K562 (cell line): ENCODE measurements at regions not wholly inside any gene's neighbourhood (a gene's known extent, or its start where the extent isn't known, plus 50 kb on each side); places are given as distances from the start of the nearest gene placed in this dataset.
A peak's percentile ranks its signal among the peaks of the same experiment; 100 is the strongest.

Experiments
- ATAC-seq: fragments of 200-7000 bp; cut with Tn5 transposase; 3 replicates; pipeline ENCODE4 v1.9.1; 2020; ENCODE audit warnings: moderate library complexity
- BruUV-seq: library from RNA; stranded (reverse); fragments of 400-500 nt; replicated peaks from 2 replicates; lab custom pipeline; 2021; lab: Mats Ljungman, UMichigan
- CTCF ChIA-PET: fragments of 300-600 bp; formaldehyde crosslinking; extraction: SDS; loops from one replicate; lab custom pipeline; 2021; ENCODE audit warnings: low intra/inter-chr PET ratio; lab: Yijun Ruan, JAX
- POLR2A ChIA-PET: fragments of 300-600, 350-650 bp; sonication (Branson Sonifier 250); formaldehyde crosslinking; extraction: SDS; loops from one replicate; lab custom pipeline; 2021; ENCODE audit warnings: antibody characterized with exemption, inconsistent platforms; lab: Yijun Ruan, JAX
- DNase-seq, 4 experiments: peaks; one replicate each; pipeline versions ENCODE4 v3.0.0 to v3.0.0-alpha.2; 2011 to 2018; ENCODE audit warnings: low spot score in 3 of 4, mixed read lengths in 3 of 4; ENCODE audit errors: extremely low read depth in 1 of 4
- FAIRE-seq: peaks from 2 replicates; lab custom pipeline; 2011; peaks lifted over from hg19 to GRCh38; lab: Jason Lieb, UNC
- H2AFZ ChIP-seq: 2 replicates; pipeline ENCODE4 v1.6.0; 2011; ENCODE audit warnings: low read depth, low read length, control low read depth, inconsistent platforms
- H3K27ac ChIP-seq: fragments of 200-600 bp; 3 replicates; pipeline ENCODE4 v1.8.0; 2011; ENCODE audit warnings: low read depth, mild to moderate bottlenecking, control low read depth, inconsistent platforms, low read length, moderate library complexity, mixed read lengths; ENCODE audit errors: extremely low read depth
- H3K27me3 ChIP-seq, 2 experiments: fragments of 300-600 bp in 1 of 2; 2 replicates in 1 of 2; 3 replicates in 1 of 2; pipeline versions ENCODE4 v1.6.0 to v1.8.0; 2011; ENCODE audit warnings: inconsistent platforms in 2 of 2, low read length in 2 of 2, mild to moderate bottlenecking in 1 of 2, mixed read lengths in 1 of 2, moderate library complexity in 1 of 2; ENCODE audit not compliant: control insufficient read depth in 2 of 2, insufficient read depth in 2 of 2
- H3K36me3 ChIP-seq: fragments of 300-600 bp; 3 replicates; pipeline ENCODE4 v1.8.0; 2011; ENCODE audit warnings: mild to moderate bottlenecking, low read length, inconsistent platforms; ENCODE audit not compliant: control insufficient read depth, insufficient read depth
- H3K4me1 ChIP-seq, 2 experiments: fragments of 200-600 bp in 1 of 2; replicated peaks in 1 of 2; 2 replicates in 1 of 2; 3 replicates in 1 of 2; pipeline versions ENCODE4 v1.5.1 to v1.8.0; 2011; ENCODE audit warnings: inconsistent platforms in 2 of 2, low read length in 2 of 2, mild to moderate bottlenecking in 1 of 2, mixed read lengths in 1 of 2, moderate library complexity in 1 of 2; ENCODE audit not compliant: control insufficient read depth in 2 of 2, insufficient read depth in 2 of 2
- H3K4me2 ChIP-seq: 2 replicates; pipeline ENCODE4 v1.6.1; 2011; ENCODE audit warnings: low read length, control low read depth, inconsistent platforms, mixed read lengths; ENCODE audit not compliant: insufficient read depth
- H3K4me3 ChIP-seq: fragments of 200-600 bp; sonication (generic), shearing (Covaris generic); 2 replicates; pipeline ENCODE4 v1.5.1; 2016; ENCODE audit warnings: control low read depth, inconsistent platforms
- H3K79me2 ChIP-seq: fragments of 200-600 bp; 3 replicates; pipeline ENCODE4 v1.8.0; 2011; ENCODE audit warnings: low read length, inconsistent platforms; ENCODE audit not compliant: control insufficient read depth, insufficient read depth
- H3K9ac ChIP-seq, 2 experiments: 2 replicates each; pipeline versions ENCODE4 v1.6.0 to v1.6.1; 2011; ENCODE audit warnings: low read depth in 2 of 2, low read length in 2 of 2, control low read depth in 1 of 2, inconsistent platforms in 1 of 2, mild to moderate bottlenecking in 1 of 2, mixed read lengths in 1 of 2; ENCODE audit not compliant: insufficient read depth in 1 of 2
- H3K9me1 ChIP-seq: one replicate; pipeline ENCODE4 v1.6.0; 2011; ENCODE audit warnings: inconsistent platforms, mild to moderate bottlenecking, low read length, moderate library complexity; ENCODE audit not compliant: control insufficient read depth, insufficient read depth
- H3K9me3 ChIP-seq: replicated peaks from 2 replicates; pipeline ENCODE4 v1.5.1; 2011; ENCODE audit warnings: low read depth, low read length, inconsistent platforms; ENCODE audit not compliant: control insufficient read depth, insufficient read depth
- H4K20me1 ChIP-seq: replicated peaks from 2 replicates; pipeline ENCODE4 v1.6.1; 2011; ENCODE audit warnings: low read length, inconsistent platforms, mixed read lengths; ENCODE audit not compliant: control insufficient read depth, insufficient read depth
- ELF2 ChIP-seq: fragments of 250-450 bp; sonication (Bioruptor Pico); IDR thresholded peaks from 2 replicates; pipeline ENCODE4 v1.5.0; 2021; ENCODE audit warnings: mild to moderate bottlenecking
- ERF ChIP-seq: fragments of 450-650 bp; formaldehyde crosslinking; IDR thresholded peaks from 2 replicates; pipeline ENCODE4 v1.4.0; 2020; ENCODE audit warnings: mild to moderate bottlenecking, mixed read lengths
- KAT7 ChIP-seq: sonication (generic); formaldehyde crosslinking; IDR thresholded peaks from 2 replicates; pipeline ENCODE4 v1.8.0; 2022; ENCODE audit warnings: missing genetic modification reagents, mild to moderate bottlenecking, borderline replicate concordance
- MAZ ChIP-seq, 2 experiments: fragments of 450-650 bp in 1 of 2; sonication (generic) in 1 of 2; formaldehyde crosslinking; IDR thresholded peaks in 1 of 2; conservative IDR thresholded peaks in 1 of 2; 2 replicates each; pipeline versions ENCODE4 v1.4.0 to v1.5.0; 2020; ENCODE audit warnings: mild to moderate bottlenecking in 1 of 2, missing genetic modification reagents in 1 of 2
- NCOA2 ChIP-seq, 2 experiments: fragments of 450-650 bp; IDR thresholded peaks; 2 replicates each; pipeline ENCODE4 v1.6.1; 2018; ENCODE audit warnings: mild to moderate bottlenecking in 2 of 2, moderate library complexity in 1 of 2; ENCODE audit not compliant: partially characterized antibody in 2 of 2
- NCOR1 ChIP-seq: fragments of 450-650 bp; IDR thresholded peaks from 2 replicates; pipeline ENCODE4 v1.6.1; 2016; ENCODE audit warnings: mild to moderate bottlenecking, moderate library complexity
- PHF20 ChIP-seq: fragments of 450-650 bp; IDR thresholded peaks from 2 replicates; pipeline ENCODE4 v1.6.1; 2018; ENCODE audit not compliant: partially characterized antibody
- PHTF2 ChIP-seq: fragments of 250-450 bp; sonication (Bioruptor Pico); IDR thresholded peaks from 2 replicates; pipeline ENCODE4 v1.5.0; 2021; ENCODE audit warnings: mild to moderate bottlenecking
- PML ChIP-seq: IDR thresholded peaks from 2 replicates; pipeline ENCODE4 v1.6.1; 2012; ENCODE audit warnings: low read length, inconsistent platforms
- ZNF197 ChIP-seq: fragments of 200-800 bp; sonication (Bioruptor generic); IDR thresholded peaks from 2 replicates; pipeline ENCODE4 v1.6.1; 2016; ENCODE audit warnings: low read depth, missing genetic modification characterization, missing compliant biosample characterization
- ZNF212 ChIP-seq: fragments of 450-650 bp; formaldehyde crosslinking; IDR thresholded peaks from 2 replicates; pipeline ENCODE4 v1.4.0; 2020; ENCODE audit warnings: mild to moderate bottlenecking
- ZNF76 ChIP-seq: fragments of 250-450 bp; sonication (Bioruptor Pico); IDR thresholded peaks from 2 replicates; pipeline ENCODE4 v1.4.0; 2020; ENCODE audit warnings: mild to moderate bottlenecking, moderate library complexity, borderline replicate concordance
- WGBS: fragments of 100-300 bp; shearing (Covaris generic); methylation state at CpG from one replicate; pipeline ENCODE4 v1.1.6; 2016; ENCODE audit warnings: low coverage, mixed read lengths; ENCODE audit not compliant: insufficient coverage; ENCODE audit errors: missing lambda C conversion rate; 5-methylcytosine and 5-hydroxymethylcytosine counted together
- in situ Hi-C: fragments of 300-500 bp; cut with MboI; formaldehyde crosslinking; loops from 4 replicates; pipeline ENCODE4 v1.15.0; 2018; ENCODE audit warnings: inconsistent platforms, mixed read lengths
- intact Hi-C: fragments of 100-400 bp; cut with micrococcal nuclease; formaldehyde crosslinking; loops from 2 replicates; pipeline ENCODE4 v1.14.2; 2022
- TF ChIP-seq, protein P1 (sequence below): fragments of 250-450 bp; sonication (Bioruptor Pico); IDR thresholded peaks from 2 replicates; pipeline ENCODE4 v1.8.0; 2021; ENCODE audit warnings: moderate library complexity, mild to moderate bottlenecking, inconsistent platforms
- TF ChIP-seq, protein P2 (sequence below): fragments of 250-450 bp; sonication (Bioruptor Pico); IDR thresholded peaks from 2 replicates; pipeline ENCODE4 v1.4.0; 2020; ENCODE audit warnings: mild to moderate bottlenecking
- TF ChIP-seq, protein P3 (sequence below): sonication (generic); formaldehyde crosslinking; IDR thresholded peaks from 2 replicates; pipeline ENCODE4 v1.8.0; 2022; ENCODE audit warnings: mild to moderate bottlenecking, missing genetic modification reagents
- TF ChIP-seq, protein P4 (sequence below): fragments of 450-650 bp; IDR thresholded peaks from 2 replicates; pipeline ENCODE4 v1.6.1; 2016; ENCODE audit warnings: low read depth, mild to moderate bottlenecking, moderate library complexity
- TF ChIP-seq, protein P5 (sequence below): sonication (generic); formaldehyde crosslinking; IDR thresholded peaks from 2 replicates; pipeline ENCODE4 v1.8.0; 2022; ENCODE audit warnings: mild to moderate bottlenecking, missing genetic modification reagents

DNA sequence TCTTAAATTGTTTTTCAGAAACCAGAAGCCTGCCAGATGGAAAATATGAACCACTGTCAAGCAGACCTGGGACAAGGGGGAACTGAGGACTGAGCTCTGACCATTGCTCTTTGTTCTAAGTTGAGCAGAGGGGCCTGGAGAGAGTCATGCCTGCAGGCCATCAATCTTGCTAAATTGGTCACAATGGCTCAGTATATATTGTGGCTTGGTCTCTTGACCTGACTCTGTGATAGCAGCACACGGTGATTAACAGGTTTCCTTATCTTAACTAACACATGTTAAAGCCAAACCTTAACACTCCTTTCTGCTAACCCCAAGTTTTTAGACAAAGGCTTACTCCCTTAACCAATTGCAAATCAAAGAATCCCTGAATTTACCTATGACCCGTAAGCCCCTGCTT, 1281.2 kb upstream of the NUDT12 start:
- no peak for FAIRE-seq
- intact Hi-C loops, result no loop called here
- TF ChIP-seq MAZ (CRISPR knock-in tag; conservative IDR thresholded peaks at IDR 0.05 in 1 of 2, IDR thresholded peaks at IDR 0.05 in 1 of 2) (no peak), PML (no peak), PHTF2 (no peak), ERF (no peak), KAT7 (CRISPR knock-in tag) (no peak), NCOR1 (0 out of 2 replicates have a peak, but pooled peaks have one; percentile 22), PHF20 (no peak), ZNF197 (CRISPR knock-in tag) (no peak), ELF2 (no peak), NCOA2 (IDR thresholded peaks at IDR 0.05; ENCODE audit: partially characterized antibody in 2 of 2) (no peak), ZNF212 (CRISPR knock-in tag) (no peak), ZNF76 (CRISPR knock-in tag) (no peak)
- TF ChIP-seq, protein P1, sequence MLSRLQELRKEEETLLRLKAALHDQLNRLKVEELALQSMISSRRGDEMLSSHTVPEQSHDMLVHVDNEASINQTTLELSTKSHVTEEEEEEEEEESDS (CRISPR knock-in tag), result no peak
- TF ChIP-seq, protein P2, sequence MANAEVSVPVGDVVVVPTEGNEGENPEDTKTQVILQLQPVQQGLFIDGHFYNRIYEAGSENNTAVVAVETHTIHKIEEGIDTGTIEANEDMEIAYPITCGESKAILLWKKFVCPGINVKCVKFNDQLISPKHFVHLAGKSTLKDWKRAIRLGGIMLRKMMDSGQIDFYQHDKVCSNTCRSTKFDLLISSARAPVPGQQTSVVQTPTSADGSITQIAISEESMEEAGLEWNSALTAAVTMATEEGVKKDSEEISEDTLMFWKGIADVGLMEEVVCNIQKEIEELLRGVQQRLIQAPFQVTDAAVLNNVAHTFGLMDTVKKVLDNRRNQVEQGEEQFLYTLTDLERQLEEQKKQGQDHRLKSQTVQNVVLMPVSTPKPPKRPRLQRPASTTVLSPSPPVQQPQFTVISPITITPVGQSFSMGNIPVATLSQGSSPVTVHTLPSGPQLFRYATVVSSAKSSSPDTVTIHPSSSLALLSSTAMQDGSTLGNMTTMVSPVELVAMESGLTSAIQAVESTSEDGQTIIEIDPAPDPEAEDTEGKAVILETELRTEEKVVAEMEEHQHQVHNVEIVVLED, result no peak
- TF ChIP-seq, protein P3, sequence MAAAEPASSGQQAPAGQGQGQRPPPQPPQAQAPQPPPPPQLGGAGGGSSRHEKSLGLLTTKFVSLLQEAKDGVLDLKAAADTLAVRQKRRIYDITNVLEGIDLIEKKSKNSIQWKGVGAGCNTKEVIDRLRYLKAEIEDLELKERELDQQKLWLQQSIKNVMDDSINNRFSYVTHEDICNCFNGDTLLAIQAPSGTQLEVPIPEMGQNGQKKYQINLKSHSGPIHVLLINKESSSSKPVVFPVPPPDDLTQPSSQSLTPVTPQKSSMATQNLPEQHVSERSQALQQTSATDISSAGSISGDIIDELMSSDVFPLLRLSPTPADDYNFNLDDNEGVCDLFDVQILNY (CRISPR knock-in tag), result no peak
- TF ChIP-seq, protein P4, sequence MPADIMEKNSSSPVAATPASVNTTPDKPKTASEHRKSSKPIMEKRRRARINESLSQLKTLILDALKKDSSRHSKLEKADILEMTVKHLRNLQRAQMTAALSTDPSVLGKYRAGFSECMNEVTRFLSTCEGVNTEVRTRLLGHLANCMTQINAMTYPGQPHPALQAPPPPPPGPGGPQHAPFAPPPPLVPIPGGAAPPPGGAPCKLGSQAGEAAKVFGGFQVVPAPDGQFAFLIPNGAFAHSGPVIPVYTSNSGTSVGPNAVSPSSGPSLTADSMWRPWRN, result 0 out of 2 replicates have a peak, but pooled peaks have one; percentile 22
- TF ChIP-seq, protein P5, sequence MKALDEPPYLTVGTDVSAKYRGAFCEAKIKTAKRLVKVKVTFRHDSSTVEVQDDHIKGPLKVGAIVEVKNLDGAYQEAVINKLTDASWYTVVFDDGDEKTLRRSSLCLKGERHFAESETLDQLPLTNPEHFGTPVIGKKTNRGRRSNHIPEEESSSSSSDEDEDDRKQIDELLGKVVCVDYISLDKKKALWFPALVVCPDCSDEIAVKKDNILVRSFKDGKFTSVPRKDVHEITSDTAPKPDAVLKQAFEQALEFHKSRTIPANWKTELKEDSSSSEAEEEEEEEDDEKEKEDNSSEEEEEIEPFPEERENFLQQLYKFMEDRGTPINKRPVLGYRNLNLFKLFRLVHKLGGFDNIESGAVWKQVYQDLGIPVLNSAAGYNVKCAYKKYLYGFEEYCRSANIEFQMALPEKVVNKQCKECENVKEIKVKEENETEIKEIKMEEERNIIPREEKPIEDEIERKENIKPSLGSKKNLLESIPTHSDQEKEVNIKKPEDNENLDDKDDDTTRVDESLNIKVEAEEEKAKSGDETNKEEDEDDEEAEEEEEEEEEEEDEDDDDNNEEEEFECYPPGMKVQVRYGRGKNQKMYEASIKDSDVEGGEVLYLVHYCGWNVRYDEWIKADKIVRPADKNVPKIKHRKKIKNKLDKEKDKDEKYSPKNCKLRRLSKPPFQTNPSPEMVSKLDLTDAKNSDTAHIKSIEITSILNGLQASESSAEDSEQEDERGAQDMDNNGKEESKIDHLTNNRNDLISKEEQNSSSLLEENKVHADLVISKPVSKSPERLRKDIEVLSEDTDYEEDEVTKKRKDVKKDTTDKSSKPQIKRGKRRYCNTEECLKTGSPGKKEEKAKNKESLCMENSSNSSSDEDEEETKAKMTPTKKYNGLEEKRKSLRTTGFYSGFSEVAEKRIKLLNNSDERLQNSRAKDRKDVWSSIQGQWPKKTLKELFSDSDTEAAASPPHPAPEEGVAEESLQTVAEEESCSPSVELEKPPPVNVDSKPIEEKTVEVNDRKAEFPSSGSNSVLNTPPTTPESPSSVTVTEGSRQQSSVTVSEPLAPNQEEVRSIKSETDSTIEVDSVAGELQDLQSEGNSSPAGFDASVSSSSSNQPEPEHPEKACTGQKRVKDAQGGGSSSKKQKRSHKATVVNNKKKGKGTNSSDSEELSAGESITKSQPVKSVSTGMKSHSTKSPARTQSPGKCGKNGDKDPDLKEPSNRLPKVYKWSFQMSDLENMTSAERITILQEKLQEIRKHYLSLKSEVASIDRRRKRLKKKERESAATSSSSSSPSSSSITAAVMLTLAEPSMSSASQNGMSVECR (CRISPR knock-in tag), result no peak

More for the DNA sequence above, 1281.2 kb upstream of the NUDT12 start:
- no peaks in the 10 kb centered on the region for H3K9me1 ChIP-seq
- no peaks in the 10 kb centered on the region for H4K20me1 ChIP-seq
- ChIA-PET CTCF (no interaction called here), POLR2A (no interaction called here)
- DNase-seq (peak in 1 of 4 experiments; percentile 4), ATAC-seq (no peak)
- no peaks in the 10 kb centered on the region for H3K4me1 ChIP-seq
- no peak overlapping the region for H2AFZ ChIP-seq
- H3K79me2 ChIP-seq, result no peaks in the 10 kb centered on the region
- no peak overlapping the region for H3K27ac ChIP-seq
- H3K36me3 ChIP-seq, result no peaks in the 10 kb centered on the region
- no peak overlapping the region for H3K4me3 ChIP-seq
- in situ Hi-C loops, result no loop called here
- WGBS, result 0% methylated on average over 2 of the region's 2 CpGs
- no peak overlapping the region for H3K4me2 ChIP-seq
- no peak overlapping the region for H3K9ac ChIP-seq
- H3K9me3 ChIP-seq, result no peaks in the 10 kb centered on the region
- no peaks in the 10 kb centered on the region for H3K27me3 ChIP-seq
- BruUV-seq, result no TSS peak
